GM21515 (cell line): ENCODE measurements at regions not wholly inside any gene's neighbourhood (a gene's known extent, or its start where the extent isn't known, plus 50 kb on each side); places are given as distances from the start of the nearest gene placed in this dataset.
"Not testable (repeated sequence)": the region's sequence is repeated elsewhere in the genome, so short reads cannot be mapped to it uniquely, and the experiment has no call there.

Source experiments
- ATAC-seq: cut with Tn5 transposase; IDR thresholded peaks from one replicate; pipeline ENCODE4 v1.9.1; 2021; ENCODE audit not compliant: unreplicated experiment

- ATAC-seq = no peak
Measured at GRCh38 chr2:67771380-67771779, 291.4 kb downstream of the C1D start.

GRCh38 chr2:67772216-67773170, 290.3 kb downstream of the C1D start:
- no peak for ATAC-seq

GRCh38 chr2:67773851-67774250, 289.0 kb downstream of the C1D start:
- no peak for ATAC-seq

GRCh38 chr2:67776276-67776675, 286.5 kb downstream of the C1D start:
- ATAC-seq = no peak

- no peak for ATAC-seq
Measured at GRCh38 chr2:67777010-67777409, 285.8 kb downstream of the C1D start.

GRCh38 chr2:67777836-67778429, 284.9 kb downstream of the C1D start:
- ATAC-seq = no peak

GRCh38 chr2:67780841-67781240, 282.0 kb downstream of the C1D start:
- ATAC-seq = not testable (repeated sequence)

- ATAC-seq = no peak
Measured at GRCh38 chr2:67782443-67782842, 280.4 kb downstream of the C1D start.

GRCh38 chr2:67783026-67783425, 279.8 kb downstream of the C1D start:
- ATAC-seq = no peak

- no peak for ATAC-seq
Measured at GRCh38 chr2:67790622-67791021, 272.2 kb downstream of the C1D start.

- no peak for ATAC-seq
Measured at GRCh38 chr2:67792191-67792590, 270.6 kb downstream of the C1D start.

- ATAC-seq = no peak
Measured at GRCh38 chr2:67792681-67793091, 270.1 kb downstream of the C1D start.

GRCh38 chr2:67797801-67798540, 264.8 kb downstream of the C1D start:
- ATAC-seq = no peak

GRCh38 chr2:67798541-67799160, 264.2 kb downstream of the C1D start:
- ATAC-seq = no peak

GRCh38 chr2:67799886-67800285, 262.9 kb downstream of the C1D start:
- ATAC-seq = no peak

- ATAC-seq = no peak
Measured at GRCh38 chr2:67802291-67802690, 260.5 kb downstream of the C1D start.

GRCh38 chr2:67802824-67803223, 260.0 kb downstream of the C1D start:
- no peak for ATAC-seq

- no peak for ATAC-seq
Measured at GRCh38 chr2:67806816-67807215, 256.0 kb downstream of the C1D start.

- ATAC-seq = no peak
Measured at GRCh38 chr2:67808112-67808511, 254.7 kb downstream of the C1D start.

- ATAC-seq = no peak
Measured at GRCh38 chr2:67812682-67813081, 250.1 kb downstream of the C1D start.

- ATAC-seq = no peak
Measured at GRCh38 chr2:67823726-67824125, 239.1 kb downstream of the C1D start.
